Dedifferentiated amniotic fluid mesenchymal stem cell (primary cell): ENCODE measurements at regions not wholly inside any gene's neighbourhood (a gene's known extent, or its start where the extent isn't known, plus 50 kb on each side); places are given as distances from the start of the nearest gene placed in this dataset.

Experiments
- DNase-seq: peaks from one replicate; pipeline ENCODE4 v3.0.0-alpha.2; 2016; ENCODE audit errors: extremely low spot score

DNA sequence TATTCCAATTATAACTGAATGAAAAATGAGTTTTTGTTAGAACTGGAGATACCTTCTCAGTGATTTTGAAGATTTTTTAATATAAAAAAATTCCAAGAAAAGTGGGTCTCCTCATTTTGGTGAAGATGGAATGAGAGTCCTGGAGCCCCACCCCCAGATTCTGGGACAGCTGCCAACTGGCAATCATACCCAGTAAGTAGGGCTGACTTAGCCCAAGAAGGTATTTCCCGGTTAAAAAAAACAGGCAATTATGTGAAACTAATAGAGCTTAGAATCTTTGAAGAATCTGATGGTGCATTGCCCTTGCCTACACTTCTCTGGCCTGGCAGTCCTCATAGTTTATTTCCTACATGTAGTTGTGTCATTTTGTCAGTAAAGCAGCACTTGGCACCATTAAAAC lies 52.8 kb upstream of the VWDE start:
- peak; percentile 16 for DNase-seq

DNA sequence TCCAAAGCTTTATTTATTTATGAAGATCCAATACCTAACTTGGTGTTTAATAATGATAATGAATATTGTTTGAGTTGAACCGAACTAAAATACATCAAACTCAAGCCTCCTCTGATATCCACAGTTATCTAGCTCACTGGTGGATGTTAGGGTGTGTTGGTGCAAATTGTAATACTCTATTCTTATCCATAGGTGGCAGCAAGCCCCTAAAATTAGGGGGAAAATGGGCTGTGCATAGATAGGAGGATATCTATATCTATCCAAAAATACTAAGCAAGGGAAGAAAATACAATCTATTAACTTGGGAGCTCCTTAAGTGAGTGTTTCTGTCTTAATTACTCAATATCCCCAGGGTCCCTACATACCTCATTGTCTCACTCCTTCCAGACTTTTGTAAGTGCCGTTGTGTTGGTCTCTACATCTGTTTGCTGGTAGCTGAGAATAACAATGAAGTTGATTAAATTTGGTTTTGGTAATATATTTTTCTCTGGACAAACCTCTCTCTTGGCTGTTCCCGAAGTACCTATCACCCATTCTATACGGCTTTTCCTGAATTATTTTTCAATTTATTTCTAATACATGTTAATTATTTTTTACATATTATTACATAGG lies 55.0 kb upstream of the VWDE start:
- peak; percentile 46 for DNase-seq

DNA sequence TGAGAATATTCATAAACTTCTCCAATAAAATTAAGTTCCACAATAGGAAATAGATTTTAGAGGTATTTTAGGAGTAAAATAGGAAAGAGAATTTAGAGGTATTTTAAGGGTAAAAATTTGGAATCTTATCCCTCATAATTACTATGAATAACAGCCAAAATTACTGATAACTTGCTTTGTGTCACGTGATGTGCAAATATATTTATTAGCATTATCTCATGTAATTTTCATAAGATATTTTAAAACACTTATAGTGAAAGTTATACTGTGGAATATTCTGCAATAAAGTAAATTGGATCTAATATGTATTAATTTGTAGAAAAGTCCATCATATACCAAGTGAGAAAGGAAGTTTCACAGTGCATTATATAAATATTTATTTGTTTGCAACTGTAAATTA lies 64.2 kb upstream of the VWDE start:
- no peak for DNase-seq

DNA sequence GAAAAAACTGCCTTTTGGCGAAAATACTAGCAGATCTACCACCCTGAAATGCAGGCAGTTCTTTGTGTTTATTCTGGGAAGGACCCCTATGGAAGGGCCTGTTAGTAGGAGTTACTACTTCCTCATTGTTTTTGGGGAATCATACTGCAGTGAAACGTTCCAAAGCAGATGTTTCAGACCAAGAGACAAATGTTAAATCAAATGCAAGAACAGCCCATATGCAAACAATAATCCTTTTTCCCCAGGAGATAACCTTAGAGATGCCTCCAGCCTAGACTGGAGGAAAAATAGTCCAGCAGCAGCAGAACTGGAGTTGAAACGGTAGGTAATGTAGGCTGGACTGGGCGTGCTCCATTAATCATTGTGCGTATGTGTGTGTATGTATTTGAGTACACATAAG lies 65.9 kb upstream of the VWDE start:
- DNase-seq = no peak

DNA sequence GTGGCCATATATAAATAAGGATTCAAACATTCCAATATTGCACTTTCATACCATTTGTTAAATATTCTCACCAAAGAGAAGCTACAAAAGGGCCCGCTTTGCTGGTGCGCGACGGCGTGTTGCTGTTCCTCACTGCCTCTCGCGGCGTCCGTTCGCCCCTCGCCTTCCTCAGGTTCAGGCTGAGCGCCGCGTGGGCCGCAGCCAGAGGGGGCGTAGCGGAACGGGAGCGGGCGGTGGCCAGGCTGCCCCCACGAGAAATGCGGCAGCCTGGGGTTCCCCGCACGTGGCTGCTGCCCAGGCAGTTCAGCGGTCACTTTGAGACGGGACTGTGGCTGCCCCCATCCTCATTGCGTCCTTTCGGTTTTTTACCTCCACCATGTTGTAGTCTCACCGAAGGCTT lies 67.3 kb upstream of the VWDE start:
- DNase-seq = no peak

DNA sequence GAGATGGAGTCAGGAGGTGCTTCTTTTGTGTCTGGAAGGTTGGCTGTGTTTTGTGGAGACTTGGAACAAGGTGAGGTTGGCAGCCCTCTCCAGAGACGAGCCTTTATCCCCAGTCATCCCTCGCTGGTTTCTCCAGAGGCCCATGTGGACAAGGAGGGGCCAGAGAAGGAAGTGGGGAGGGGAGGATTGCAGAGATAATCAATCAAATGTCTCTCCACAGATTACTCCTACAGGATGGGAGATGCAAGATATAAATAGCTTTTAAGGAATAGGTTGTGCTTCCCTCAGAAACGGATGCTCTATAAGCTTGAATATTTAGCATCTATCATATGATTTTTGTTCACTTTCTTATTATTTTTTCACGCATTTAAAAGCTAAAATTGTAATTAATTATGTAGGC lies 70.4 kb upstream of the VWDE start:
- DNase-seq = no peak

GRCh38 chr7:12475362-12476063 lies 71.8 kb upstream of the VWDE start:
- DNase-seq = peak; percentile 34

GRCh38 chr7:12477620-12478019 lies 74.0 kb upstream of the VWDE start:
- no peak for DNase-seq

- no peak for DNase-seq
These were observed 78.1 kb upstream of the VWDE start for GRCh38 chr7:12481722-12482121.

DNA sequence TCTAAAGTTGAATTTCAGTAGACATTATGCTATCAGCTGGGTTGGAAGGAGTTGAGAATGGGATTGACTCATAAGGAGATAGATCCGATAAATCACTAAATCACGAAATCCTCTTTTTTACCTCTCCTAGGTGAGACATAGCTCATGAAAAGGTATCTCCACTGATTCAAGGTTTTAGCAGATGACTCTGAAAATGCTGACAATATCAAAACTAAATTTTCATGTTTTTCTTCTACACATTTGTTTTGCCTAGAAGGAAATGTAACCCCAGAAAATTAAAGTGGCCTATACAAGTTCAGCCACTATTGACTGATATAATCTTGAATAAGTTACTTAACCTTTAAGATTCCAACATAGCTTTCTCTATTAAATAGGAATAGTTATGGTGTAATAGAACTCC lies 82.2 kb upstream of the VWDE start:
- DNase-seq = no peak

- no peak for DNase-seq
These were observed 82.2 kb upstream of the SCIN start for GRCh38 chr7:12488341-12488740.

DNA sequence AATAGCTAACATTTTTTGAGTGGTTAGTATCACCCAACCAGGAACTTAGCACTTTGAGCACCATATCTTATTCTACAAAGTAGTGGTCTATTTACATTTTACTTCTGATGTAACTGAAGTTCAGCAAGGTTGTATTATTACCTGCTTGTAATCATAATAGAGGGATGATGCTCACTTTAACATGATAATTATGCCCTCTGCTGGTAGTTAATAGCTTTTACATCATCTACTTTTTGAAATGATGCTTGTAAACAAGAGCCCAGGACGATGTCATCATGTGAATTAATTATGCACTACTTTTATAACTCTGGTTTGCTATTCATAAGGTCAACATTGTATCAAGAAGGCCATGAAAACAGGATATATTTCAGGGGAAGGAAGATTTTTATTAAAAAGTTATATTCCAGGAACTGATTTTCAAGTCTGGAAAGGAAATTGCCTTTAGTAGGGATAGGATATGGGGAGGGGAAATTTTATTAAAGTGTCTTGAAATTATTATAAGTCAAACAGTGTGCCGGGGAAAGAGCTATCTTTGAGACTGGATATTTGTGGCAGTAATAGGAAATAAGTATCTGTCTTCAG lies 80.3 kb upstream of the SCIN start:
- peak; percentile 66 for DNase-seq

DNA sequence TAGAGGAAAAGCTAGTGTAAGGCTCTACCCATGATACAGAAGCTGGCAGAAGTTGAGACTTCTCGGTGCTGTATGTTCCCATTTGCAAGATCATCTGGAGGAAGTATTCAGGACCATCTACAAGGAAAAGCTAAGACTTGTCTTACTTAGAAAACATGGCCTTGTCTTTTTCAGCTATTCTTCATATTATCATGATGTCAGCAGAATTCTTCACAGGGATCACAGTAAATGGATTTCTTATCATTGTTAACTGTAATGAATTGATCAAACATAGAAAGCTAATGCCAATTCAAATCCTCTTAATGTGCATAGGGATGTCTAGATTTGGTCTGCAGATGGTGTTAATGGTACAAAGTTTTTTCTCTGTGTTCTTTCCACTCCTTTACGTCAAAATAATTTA lies 79.6 kb upstream of the SCIN start:
- no peak for DNase-seq

DNA sequence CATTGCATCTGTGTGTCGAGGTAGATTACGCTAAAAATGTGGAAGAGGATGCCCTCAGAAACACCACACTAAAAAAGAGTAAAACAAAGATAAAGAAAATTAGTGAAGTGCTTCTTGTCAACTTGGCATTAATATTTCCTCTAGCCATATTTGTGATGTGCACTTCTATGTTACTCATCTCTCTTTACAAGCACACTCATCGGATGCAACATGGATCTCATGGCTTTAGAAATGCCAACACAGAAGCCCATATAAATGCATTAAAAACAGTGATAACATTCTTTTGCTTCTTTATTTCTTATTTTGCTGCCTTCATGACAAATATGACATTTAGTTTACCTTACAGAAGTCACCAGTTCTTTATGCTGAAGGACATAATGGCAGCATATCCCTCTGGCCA lies 79.0 kb upstream of the SCIN start:
- DNase-seq = no peak

DNA sequence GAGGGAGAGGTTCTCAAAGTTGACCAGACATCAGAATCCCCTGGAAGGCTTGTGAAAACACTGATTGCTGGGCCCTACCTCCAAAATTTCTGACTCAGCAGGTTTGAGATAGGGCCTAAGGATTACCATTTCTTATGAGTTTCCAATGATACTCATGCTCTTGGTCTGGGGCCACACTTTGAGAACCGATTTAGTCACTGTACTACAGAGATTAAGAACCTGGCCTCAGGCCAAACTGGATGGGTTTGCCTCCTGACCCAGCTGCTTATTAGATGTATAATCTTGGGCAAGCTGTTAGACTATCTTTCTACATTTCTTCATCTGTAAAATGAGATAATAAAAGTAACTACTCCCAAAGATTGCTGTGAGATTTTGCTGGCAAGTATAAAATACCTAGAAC lies 77.1 kb upstream of the SCIN start:
- no peak for DNase-seq

GRCh38 chr7:12493863-12494686 lies 76.4 kb upstream of the SCIN start:
- no peak for DNase-seq

- DNase-seq = no peak
These were observed 75.9 kb upstream of the SCIN start for GRCh38 chr7:12494687-12495024.

DNA sequence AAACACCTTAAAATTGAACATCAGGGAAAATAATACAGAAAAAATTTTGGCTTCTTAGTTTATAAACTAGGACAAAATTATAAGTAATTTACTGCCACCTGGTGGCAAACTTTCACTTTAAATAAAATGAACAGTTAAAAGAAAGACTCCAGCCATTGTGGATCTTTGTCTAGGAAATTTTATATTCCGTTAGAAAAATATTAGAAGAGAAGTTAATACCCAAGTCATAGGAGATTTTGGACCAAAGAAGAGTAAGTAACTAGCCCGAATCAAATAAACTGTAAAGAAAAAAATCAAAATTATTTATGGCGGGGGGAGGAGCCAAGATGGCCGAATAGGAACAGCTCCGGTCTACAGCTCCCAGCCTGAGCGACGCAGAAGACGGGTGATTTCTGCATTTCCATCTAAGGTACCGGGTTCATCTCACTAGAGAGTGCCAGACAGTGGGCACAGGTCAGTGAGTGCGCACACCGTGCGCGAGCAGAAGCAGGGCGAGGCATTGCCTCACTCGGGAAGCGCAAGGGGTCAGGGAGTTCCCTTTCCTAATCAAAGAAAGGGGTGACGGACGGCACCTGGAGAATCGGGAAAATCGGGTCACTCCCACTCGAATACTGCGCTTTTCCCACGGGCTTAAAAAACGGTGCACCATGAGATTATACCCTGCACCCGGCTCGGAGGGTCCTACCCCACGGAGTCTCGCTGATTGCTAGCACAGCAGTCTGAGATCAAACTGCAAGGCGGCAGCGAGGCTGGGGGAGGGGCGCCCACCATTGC lies 73.4 kb upstream of the SCIN start:
- DNase-seq = peak; percentile 78

- DNase-seq = no peak
These were observed 66.4 kb upstream of the SCIN start for GRCh38 chr7:12504149-12504548.

- no peak for DNase-seq
These were observed 62.5 kb upstream of the SCIN start for GRCh38 chr7:12508005-12508404.

GRCh38 chr7:12508554-12508953 lies 62.0 kb upstream of the SCIN start:
- DNase-seq = no peak

DNA sequence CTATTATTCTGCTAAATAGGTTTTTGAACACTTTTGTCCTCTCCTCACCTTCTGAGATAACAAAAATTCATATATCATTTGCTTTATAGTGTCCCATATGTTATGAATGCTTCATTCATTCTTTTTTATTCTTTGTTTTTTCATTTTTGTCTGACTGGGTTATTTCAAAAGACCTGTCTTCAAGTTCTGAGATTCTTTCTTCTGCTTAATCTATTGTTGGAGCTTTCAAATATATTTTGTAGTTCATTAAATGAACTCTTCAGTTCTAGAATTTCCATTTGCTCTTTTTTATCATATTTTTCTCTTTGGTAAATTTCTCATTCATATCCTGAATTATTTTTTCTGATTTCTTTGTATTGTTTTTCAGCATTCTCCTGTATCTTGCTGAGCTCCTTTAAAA lies 53.1 kb upstream of the SCIN start:
- DNase-seq = no peak
